ENCODE measurements at regions not wholly inside any gene's neighbourhood (a gene's known extent, or its start where the extent isn't known, plus 50 kb on each side); places are given as distances from the start of the nearest gene placed in this dataset.

DNA sequence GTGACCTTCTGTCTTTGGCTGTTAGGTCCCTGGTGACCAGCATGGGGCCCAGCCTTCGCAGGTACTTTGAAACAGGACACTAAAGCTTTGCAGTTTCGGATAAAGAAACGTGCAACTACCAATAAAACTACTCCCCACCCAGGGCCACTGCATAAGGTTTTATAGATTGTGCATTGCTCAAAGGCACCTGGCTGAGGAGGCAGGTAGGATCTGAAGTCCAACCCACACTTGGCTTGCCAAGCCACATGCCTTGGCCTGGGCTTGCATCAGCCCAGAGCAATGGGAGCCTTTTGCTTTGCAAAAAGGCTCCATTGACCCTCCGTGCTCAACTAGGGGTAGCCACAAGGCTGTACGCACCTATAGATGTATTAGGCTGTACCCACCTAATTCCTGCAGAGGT lies 84.4 kb upstream of the SYT6 start:
- no peaks in the 10 kb centered on the region for H3K4me1 Mint-ChIP-seq (ENCODE audit: low read depth)
- H3K27ac Mint-ChIP-seq = no peak overlapping the region
- H3K27me3 Mint-ChIP-seq (ENCODE audit: low read depth) = peaks cover 2% of the 10 kb centered on the region
- H3K36me3 Mint-ChIP-seq (ENCODE audit: low read depth) = no peaks in the 10 kb centered on the region
- ChIA-PET POLR2A (no interaction called here), CTCF (interaction anchor here (1.7 kb wide), 1 partner anchor 45 kb away, joined by 5 read pairs; no protein-coding TSS in a partner anchor)
- H3K4me3 Mint-ChIP-seq = no peak overlapping the region
- DNase-seq = no peak
- no peak for ATAC-seq
- H3K9me3 Mint-ChIP-seq (ENCODE audit: insufficient read depth) = peaks cover 7% of the 10 kb centered on the region

- DNase-seq = no peak
- no peak for ATAC-seq
- CTCF ChIA-PET = interaction anchor here (1.2 to 1.7 kb wide), 2 partner anchors 46 to 111 kb away, joined by 3 to 5 read pairs; no protein-coding TSS in a partner anchor
- H3K9me3 Mint-ChIP-seq (ENCODE audit: insufficient read depth) = peaks cover 7% of the 10 kb centered on the region
- H3K27ac Mint-ChIP-seq = no peak overlapping the region
- H3K4me1 Mint-ChIP-seq (ENCODE audit: low read depth) = no peaks in the 10 kb centered on the region
- no peak overlapping the region for H3K4me3 Mint-ChIP-seq
- H3K36me3 Mint-ChIP-seq (ENCODE audit: low read depth) = no peaks in the 10 kb centered on the region
- POLR2A ChIA-PET = no interaction called here
- H3K27me3 Mint-ChIP-seq (ENCODE audit: low read depth) = peaks cover 2% of the 10 kb centered on the region
Observed at GRCh38 chr1:114236517-114236916, 82.8 kb upstream of the SYT6 start.

GRCh38 chr1:114235960-114236359 lies 82.3 kb upstream of the SYT6 start:
- CTCF ChIA-PET = interaction anchor here (1.2 kb wide), 1 partner anchor 111 kb away, joined by 3 read pairs; no protein-coding TSS in a partner anchor
- H3K36me3 Mint-ChIP-seq (ENCODE audit: low read depth) = no peaks in the 10 kb centered on the region
- POLR2A ChIA-PET = no interaction called here
- DNase-seq (no peak), ATAC-seq (no peak)
- H3K27ac Mint-ChIP-seq = no peak overlapping the region
- H3K27me3 Mint-ChIP-seq (ENCODE audit: low read depth) = peaks cover 2% of the 10 kb centered on the region
- H3K9me3 Mint-ChIP-seq (ENCODE audit: insufficient read depth) = peaks cover 4% of the 10 kb centered on the region
- H3K4me3 Mint-ChIP-seq = no peak overlapping the region
- H3K4me1 Mint-ChIP-seq (ENCODE audit: low read depth) = no peaks in the 10 kb centered on the region

DNA sequence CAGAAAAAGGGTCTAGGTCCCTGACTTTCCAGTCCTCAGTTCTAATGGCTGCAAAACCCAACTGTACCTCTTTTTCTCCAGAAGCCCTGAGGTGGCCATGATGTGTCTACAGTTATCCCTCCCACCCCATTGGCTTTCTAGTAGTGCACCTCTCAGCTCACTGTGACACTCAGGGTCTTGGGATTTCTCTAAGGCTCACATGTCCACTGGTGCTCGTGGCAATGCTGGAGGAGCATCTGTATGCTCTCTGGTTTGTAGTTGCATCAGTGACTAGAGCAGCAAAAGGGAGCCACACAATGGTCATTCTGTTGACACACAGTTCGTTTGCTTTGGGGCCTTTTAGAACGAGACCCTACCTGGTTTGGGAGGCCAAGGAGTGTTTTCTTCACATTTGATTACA lies 81.6 kb upstream of the SYT6 start:
- Mint-ChIP-seq H3K9me3 (ENCODE audit: insufficient read depth) (no peaks in the 10 kb centered on the region), H3K27me3 (ENCODE audit: low read depth) (peaks cover 6% of the 10 kb centered on the region), H3K4me1 (ENCODE audit: low read depth) (no peaks in the 10 kb centered on the region), H3K27ac (no peak overlapping the region), H3K36me3 (ENCODE audit: low read depth) (no peaks in the 10 kb centered on the region), H3K4me3 (no peak overlapping the region)
- ATAC-seq (no peak), DNase-seq (no peak)
- CTCF ChIA-PET = no interaction called here
- POLR2A ChIA-PET = no interaction called here

DNA sequence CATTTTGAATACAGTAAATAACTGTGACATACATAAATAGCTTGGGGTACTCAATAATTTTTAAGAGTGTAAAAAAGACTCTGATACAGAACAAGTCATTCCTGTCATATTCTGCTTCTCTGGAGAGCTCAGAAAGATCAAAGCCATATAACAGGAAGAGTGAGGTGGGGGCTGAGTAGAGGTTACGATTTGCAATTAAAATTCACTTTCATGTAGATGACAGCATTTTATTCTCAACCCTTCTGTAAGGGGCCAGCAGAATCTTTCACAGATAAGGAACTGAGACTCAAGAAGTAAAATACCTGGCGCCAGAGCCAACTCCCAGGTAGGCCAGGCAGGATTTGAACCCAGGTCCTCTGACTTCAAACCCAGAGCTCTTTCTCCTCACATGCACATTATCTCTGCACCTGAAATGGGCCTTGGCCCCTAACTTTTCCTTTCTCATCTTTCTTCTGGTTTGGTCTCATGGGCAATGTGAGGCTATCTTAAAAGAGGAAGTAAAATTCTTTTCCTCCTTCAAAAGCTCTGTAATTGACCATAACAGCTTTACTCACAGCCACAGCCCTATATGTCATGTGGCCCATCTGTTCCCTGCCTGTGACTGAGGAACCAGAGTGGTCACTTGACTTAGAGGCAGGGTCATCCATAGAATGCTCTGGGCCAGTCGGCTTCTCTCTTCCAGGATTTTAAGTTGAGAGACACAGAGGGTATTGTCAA lies 80.9 kb upstream of the SYT6 start:
- Mint-ChIP-seq H3K9me3 (ENCODE audit: insufficient read depth) (no peaks in the 10 kb centered on the region), H3K36me3 (ENCODE audit: low read depth) (no peaks in the 10 kb centered on the region), H3K27me3 (ENCODE audit: low read depth) (peaks cover 6% of the 10 kb centered on the region), H3K27ac (no peak overlapping the region), H3K4me3 (no peak overlapping the region), H3K4me1 (ENCODE audit: low read depth) (no peaks in the 10 kb centered on the region)
- POLR2A ChIA-PET = no interaction called here
- DNase-seq (no peak), ATAC-seq (no peak)
- CTCF ChIA-PET = no interaction called here

- no peaks in the 10 kb centered on the region for H3K36me3 Mint-ChIP-seq (ENCODE audit: low read depth)
- H3K9me3 Mint-ChIP-seq (ENCODE audit: insufficient read depth) = no peaks in the 10 kb centered on the region
- no peak overlapping the region for H3K4me3 Mint-ChIP-seq
- no peaks in the 10 kb centered on the region for H3K4me1 Mint-ChIP-seq (ENCODE audit: low read depth)
- H3K27ac Mint-ChIP-seq = no peak overlapping the region
- DNase-seq (no peak), ATAC-seq (no peak)
- H3K27me3 Mint-ChIP-seq (ENCODE audit: low read depth) = peaks cover 7% of the 10 kb centered on the region
- CTCF ChIA-PET = no interaction called here
- POLR2A ChIA-PET = no interaction called here
Observed at GRCh38 chr1:114232691-114233090, 79.0 kb upstream of the SYT6 start.

GRCh38 chr1:114231301-114231700 lies 77.6 kb upstream of the SYT6 start:
- no peak overlapping the region for H3K4me3 Mint-ChIP-seq
- no peaks in the 10 kb centered on the region for H3K9me3 Mint-ChIP-seq (ENCODE audit: insufficient read depth)
- ChIA-PET POLR2A (no interaction called here), CTCF (no interaction called here)
- no peak overlapping the region for H3K27ac Mint-ChIP-seq
- H3K4me1 Mint-ChIP-seq (ENCODE audit: low read depth) = no peaks in the 10 kb centered on the region
- ATAC-seq (no peak), DNase-seq (no peak)
- peaks cover 12% of the 10 kb centered on the region for H3K27me3 Mint-ChIP-seq (ENCODE audit: low read depth)
- no peaks in the 10 kb centered on the region for H3K36me3 Mint-ChIP-seq (ENCODE audit: low read depth)

- CTCF ChIA-PET = interaction anchor here (1.0 kb wide), 1 partner anchor 53 kb away, joined by 3 read pairs; no protein-coding TSS in a partner anchor
- Mint-ChIP-seq H3K4me3 (no peak overlapping the region), H3K27ac (no peak overlapping the region), H3K4me1 (ENCODE audit: low read depth) (no peaks in the 10 kb centered on the region), H3K27me3 (ENCODE audit: low read depth) (peaks cover 10% of the 10 kb centered on the region), H3K36me3 (ENCODE audit: low read depth) (no peaks in the 10 kb centered on the region), H3K9me3 (ENCODE audit: insufficient read depth) (no peaks in the 10 kb centered on the region)
- POLR2A ChIA-PET = no interaction called here
- ATAC-seq = no peak
- no peak for DNase-seq
Observed at GRCh38 chr1:114229368-114229767, 75.7 kb upstream of the SYT6 start.

GRCh38 chr1:114227059-114227458 lies 73.4 kb upstream of the SYT6 start:
- Mint-ChIP-seq H3K4me3 (no peak overlapping the region), H3K9me3 (ENCODE audit: insufficient read depth) (no peaks in the 10 kb centered on the region), H3K27ac (no peak overlapping the region), H3K4me1 (ENCODE audit: low read depth) (no peaks in the 10 kb centered on the region), H3K36me3 (ENCODE audit: low read depth) (no peaks in the 10 kb centered on the region), H3K27me3 (ENCODE audit: low read depth) (peaks cover 10% of the 10 kb centered on the region)
- ChIA-PET CTCF (no interaction called here), POLR2A (no interaction called here)
- ATAC-seq (no peak), DNase-seq (no peak)

GRCh38 chr1:114224196-114224907 lies 70.7 kb upstream of the SYT6 start:
- CTCF ChIA-PET = no interaction called here
- DNase-seq (no peak), ATAC-seq (no peak)
- no peaks in the 10 kb centered on the region for H3K4me1 Mint-ChIP-seq (ENCODE audit: low read depth)
- no peaks in the 10 kb centered on the region for H3K9me3 Mint-ChIP-seq (ENCODE audit: insufficient read depth)
- POLR2A ChIA-PET = no interaction called here
- no peaks in the 10 kb centered on the region for H3K36me3 Mint-ChIP-seq (ENCODE audit: low read depth)
- H3K27ac Mint-ChIP-seq = no peak overlapping the region
- H3K27me3 Mint-ChIP-seq (ENCODE audit: low read depth) = peaks cover 7% of the 10 kb centered on the region
- H3K4me3 Mint-ChIP-seq = no peak overlapping the region

GRCh38 chr1:114222920-114223319 lies 69.3 kb upstream of the SYT6 start:
- DNase-seq (no peak), ATAC-seq (no peak)
- Mint-ChIP-seq H3K27me3 (ENCODE audit: low read depth) (peaks cover 11% of the 10 kb centered on the region), H3K4me3 (no peak overlapping the region), H3K36me3 (ENCODE audit: low read depth) (no peaks in the 10 kb centered on the region), H3K9me3 (ENCODE audit: insufficient read depth) (no peaks in the 10 kb centered on the region), H3K27ac (no peak overlapping the region), H3K4me1 (ENCODE audit: low read depth) (no peaks in the 10 kb centered on the region)
- CTCF ChIA-PET = no interaction called here
- POLR2A ChIA-PET = no interaction called here

GRCh38 chr1:114219172-114219868 lies 65.7 kb upstream of the SYT6 start:
- CTCF ChIA-PET = no interaction called here

More at GRCh38 chr1:114219172-114219868, 65.7 kb upstream of the SYT6 start:
- H3K4me1 Mint-ChIP-seq (ENCODE audit: low read depth) = no peaks in the 10 kb centered on the region
- no peak overlapping the region for H3K4me3 Mint-ChIP-seq
- H3K27ac Mint-ChIP-seq = no peak overlapping the region
- H3K27me3 Mint-ChIP-seq (ENCODE audit: low read depth) = peaks cover 8% of the 10 kb centered on the region
- no peaks in the 10 kb centered on the region for H3K9me3 Mint-ChIP-seq (ENCODE audit: insufficient read depth)
- ATAC-seq (no peak), DNase-seq (no peak)
- H3K36me3 Mint-ChIP-seq (ENCODE audit: low read depth) = no peaks in the 10 kb centered on the region
- POLR2A ChIA-PET = no interaction called here

Data from activated CD8-positive, alpha-beta T cell treated with anti-CD3 and anti-CD28 coated beads, Interleukin-2, amount 10 ng/mL, durations not matched to agents 7 days and 5 days (primary cell).